Gastroesophageal sphincter (tissue), 4 donors: ENCODE measurements at regions not wholly inside any gene's neighbourhood (a gene's known extent, or its start where the extent isn't known, plus 50 kb on each side); places are given as distances from the start of the nearest gene placed in this dataset.

Source experiments
- ATAC-seq: fragments of 150-250 bp; one replicate; pipeline ENCODE4 v1.9.1; 2016; ENCODE audit warnings: mild to moderate bottlenecking, moderate library complexity
- H3K27ac ChIP-seq, 4 donors: fragments of 200-600 bp; sonication (generic) in 3 of 4; 1 replicate in 3 of 4; 2 replicates in 1 of 4; pipeline ENCODE4 v1.5.1; 2016 to 2019
- H3K27me3 ChIP-seq: fragments of 200-600 bp; sonication (generic); one replicate; pipeline ENCODE4 v1.5.1; 2019
- H3K36me3 ChIP-seq, 2 donors: fragments of 200-600 bp; sonication (generic); one replicate each; pipeline ENCODE4 v1.5.1; 2019; ENCODE audit warnings: control low read depth in 1 of 2
- H3K4me1 ChIP-seq, 3 donors: fragments of 200-600 bp; sonication (generic); 1 replicate in 2 of 3; 2 replicates in 1 of 3; pipeline ENCODE4 v1.5.1; 2016 to 2019; ENCODE audit warnings: control low read depth in 2 of 3
- H3K4me3 ChIP-seq, 2 donors: fragments of 200-600 bp; sonication (generic); one replicate each; pipeline ENCODE4 v1.5.1; 2019; ENCODE audit warnings: mild to moderate bottlenecking in 1 of 2, moderate library complexity in 1 of 2
- H3K9me3 ChIP-seq, 3 donors: fragments of 200-600 bp; sonication (generic); one replicate each; pipeline ENCODE4 v1.5.1; 2017 to 2019; ENCODE audit warnings: control low read depth in 2 of 3
- CTCF ChIP-seq, 4 experiments: fragments of 200-600 bp in 2 of 4; fragments of 450-650 bp in 2 of 4; sonication (generic) in 1 of 4; IDR thresholded peaks; one replicate each; pipeline ENCODE4 v1.5.1; 2017 to 2019; ENCODE audit warnings: antibody characterized with exemption in 4 of 4, mild to moderate bottlenecking in 2 of 4, moderate library complexity in 2 of 4
- EP300 ChIP-seq: sonication (generic); formaldehyde crosslinking; IDR thresholded peaks from one replicate; pipeline ENCODE4 v1.6.1; 2017; ENCODE audit warnings: antibody characterized with exemption, mild to moderate bottlenecking
- POLR2A ChIP-seq, 2 donors: fragments of 450-650 bp; IDR thresholded peaks; one replicate each; pipeline ENCODE4 v1.6.1; 2017; ENCODE audit warnings: antibody characterized with exemption in 2 of 2, mild to moderate bottlenecking in 2 of 2, moderate library complexity in 1 of 2
- POLR2AphosphoS5 ChIP-seq: sonication (generic); formaldehyde crosslinking; IDR thresholded peaks from one replicate; pipeline ENCODE4 v1.6.1; 2017; ENCODE audit warnings: antibody characterized with exemption
- WGBS, 2 donors: methylation state at CpG; one replicate each; pipeline ENCODE4 v1.1.5; 2018; ENCODE audit warnings: low coverage in 1 of 2; 5-methylcytosine and 5-hydroxymethylcytosine counted together

DNA sequence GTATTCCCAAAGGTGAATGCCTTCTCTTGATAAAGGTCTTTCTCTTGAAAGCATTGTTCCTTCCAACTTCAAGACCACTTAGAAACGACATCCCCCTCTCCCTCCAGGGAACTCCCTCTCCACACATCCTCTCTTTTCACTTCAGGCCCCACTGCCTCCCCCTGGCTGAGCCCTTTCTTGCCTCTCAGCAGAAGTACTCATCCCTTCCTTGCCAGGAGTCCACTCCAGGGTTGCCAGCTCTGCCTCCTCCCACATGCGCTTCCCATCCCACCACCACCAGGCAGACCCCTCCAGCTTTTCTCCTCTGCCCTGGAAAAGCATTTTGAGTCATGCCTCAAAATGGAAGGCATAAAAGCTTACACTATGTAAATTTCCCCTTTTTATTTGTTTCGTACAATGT is 126.3 kb upstream of the SALL3 start:
- ATAC-seq = no peak
- Histone ChIP-seq H3K27me3 (peaks cover 36% of the 10 kb centered on the region), H3K4me3 (no peak overlapping the region), H3K9me3 (peaks cover 0 to 9% (median 0%) of the 10 kb centered on the region in 3 donors), H3K27ac (no peak overlapping the region), H3K36me3 (no peaks in the 10 kb centered on the region), H3K4me1 (no peaks in the 10 kb centered on the region)
- TF ChIP-seq POLR2A (IDR thresholded peaks at IDR 0.05) (no peak), POLR2AphosphoS5 (no peak)
- 73 to 100% methylated on average over 2 to 3 of the region's 3 CpGs for WGBS, 2 donors

DNA sequence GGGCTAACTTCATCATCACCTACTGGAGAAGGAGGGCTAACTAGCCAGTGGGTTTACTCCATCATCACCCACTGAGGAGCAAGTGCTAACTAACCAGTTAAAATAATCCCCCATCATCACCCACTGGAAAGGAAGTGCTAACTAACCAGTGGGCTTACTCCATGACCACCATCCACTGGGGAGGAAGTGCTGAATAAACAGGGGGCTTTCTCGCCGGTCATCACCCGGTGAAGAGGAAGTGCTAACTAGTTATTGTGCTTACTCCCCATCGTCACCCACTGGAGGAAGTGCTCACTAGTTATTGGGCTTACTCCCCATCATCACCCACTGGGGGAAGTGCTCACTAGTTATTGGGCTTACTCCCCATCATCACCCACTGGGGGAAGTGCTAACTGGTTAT is 124.4 kb upstream of the SALL3 start:
- ATAC-seq = no peak
- WGBS, 2 donors = 60% methylated on average over 2 of the region's 4 CpGs; no CpG with 5 or more reads in 1 of the 2 donors
- no peak overlapping the region for H3K27ac ChIP-seq
- H3K4me1 ChIP-seq = no peaks in the 10 kb centered on the region
- H3K9me3 ChIP-seq = peaks cover 0 to 9% (median 0%) of the 10 kb centered on the region in 3 donors
- H3K27me3 ChIP-seq = peaks cover 54% of the 10 kb centered on the region
- no peak overlapping the region for H3K4me3 ChIP-seq
- H3K36me3 ChIP-seq = no peaks in the 10 kb centered on the region
- no peak for TF ChIP-seq POLR2AphosphoS5
- no peak for TF ChIP-seq EP300
- TF ChIP-seq POLR2A (IDR thresholded peaks at IDR 0.05) = no peak
- TF ChIP-seq CTCF (IDR thresholded peaks at IDR 0.05) = no peak

DNA sequence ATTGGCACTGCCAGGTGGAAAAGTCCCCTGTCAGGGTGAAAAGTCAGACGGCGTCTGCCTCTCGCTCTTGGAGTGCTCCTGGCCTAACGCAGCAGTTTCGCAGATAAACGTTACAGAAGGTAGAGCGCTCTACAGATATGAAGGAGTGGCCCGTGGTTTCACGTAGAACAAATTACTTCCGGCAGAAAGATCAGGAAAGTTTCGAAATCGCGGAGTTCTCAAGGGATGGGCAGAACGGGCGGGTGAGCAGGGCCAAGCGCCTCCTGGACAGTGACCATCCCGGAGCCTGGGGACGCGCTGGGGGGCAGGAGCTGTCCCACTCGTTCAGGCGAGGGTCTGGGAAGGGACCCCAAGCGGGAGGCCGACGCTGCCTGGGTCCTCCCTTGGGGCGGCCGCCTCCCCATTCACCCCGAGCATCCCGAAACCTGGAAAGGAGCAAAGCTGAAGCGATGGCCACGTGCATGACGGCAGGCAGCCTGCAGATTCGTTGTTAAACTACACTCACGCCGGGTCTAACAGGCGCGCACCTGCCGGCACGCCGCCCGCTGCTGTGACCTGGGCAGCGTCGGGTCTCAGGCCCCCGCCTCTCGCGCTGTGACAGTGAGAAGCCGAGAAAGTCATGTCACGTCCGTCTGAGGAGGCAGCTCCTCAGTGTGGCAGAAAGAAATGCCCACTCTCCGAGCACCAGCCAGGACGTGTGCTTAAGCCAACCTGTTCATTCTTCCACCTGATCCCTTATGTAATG is 122.9 kb upstream of the SALL3 start:
- no peak overlapping the region for H3K4me3 ChIP-seq
- H3K27me3 ChIP-seq = peaks cover 60% of the 10 kb centered on the region
- H3K9me3 ChIP-seq = no peaks in the 10 kb centered on the region
- 83% methylated on average over 8 of the region's 50 CpGs; no CpG with 5 or more reads in 1 of the 2 donors for WGBS, 2 donors
- H3K36me3 ChIP-seq = no peaks in the 10 kb centered on the region
- no peak overlapping the region for H3K27ac ChIP-seq
- TF ChIP-seq POLR2A (IDR thresholded peaks at IDR 0.05) (no peak), EP300 (no peak), POLR2AphosphoS5 (no peak), CTCF (IDR thresholded peaks at IDR 0.05) (no peak)
- ATAC-seq = no peak
- H3K4me1 ChIP-seq = no peaks in the 10 kb centered on the region

GRCh38 chr18:78857314-78858150 is 122.1 kb upstream of the SALL3 start:
- 60 to 72% methylated on average over 1 to 17 of the region's 42 CpGs for WGBS, 2 donors
- H3K4me1 ChIP-seq = no peaks in the 10 kb centered on the region
- TF ChIP-seq POLR2AphosphoS5 (no peak), CTCF (IDR thresholded peaks at IDR 0.05) (no peak), EP300 (no peak), POLR2A (IDR thresholded peaks at IDR 0.05) (no peak)
- no peak overlapping the region for H3K4me3 ChIP-seq
- no peaks in the 10 kb centered on the region for H3K9me3 ChIP-seq
- H3K27ac ChIP-seq = no peak overlapping the region
- H3K36me3 ChIP-seq = no peaks in the 10 kb centered on the region
- H3K27me3 ChIP-seq = peaks cover 68% of the 10 kb centered on the region
- ATAC-seq = no peak

DNA sequence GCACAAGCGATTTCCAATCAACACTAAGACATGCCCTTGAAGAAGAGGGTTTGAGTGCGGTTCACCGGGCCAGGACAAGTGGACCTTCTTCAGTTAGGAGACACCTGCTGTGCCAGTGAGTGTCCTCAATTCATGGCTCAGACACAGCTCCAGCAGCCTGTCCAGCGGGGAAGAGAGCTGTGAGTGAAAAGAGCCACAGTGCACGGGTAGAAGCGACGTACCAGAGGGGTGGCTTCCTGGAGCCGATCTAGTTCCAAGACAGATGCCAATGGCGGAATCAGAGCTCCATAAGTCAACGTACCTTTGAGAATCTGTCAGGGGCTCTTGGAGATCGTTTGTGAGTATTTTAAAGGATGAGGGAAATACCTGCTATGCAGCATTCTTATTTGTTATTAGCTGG is 119.9 kb upstream of the SALL3 start:
- Histone ChIP-seq H3K9me3 (no peaks in the 10 kb centered on the region), H3K27ac (no peak overlapping the region), H3K36me3 (no peaks in the 10 kb centered on the region), H3K4me1 (no peaks in the 10 kb centered on the region), H3K4me3 (no peak overlapping the region), H3K27me3 (peaks cover 71% of the 10 kb centered on the region)
- 77 to 85% methylated on average over 7 to 11 of the region's 11 CpGs for WGBS, 2 donors
- TF ChIP-seq EP300 = no peak
- no peak for TF ChIP-seq POLR2A (IDR thresholded peaks at IDR 0.05)
- no peak for TF ChIP-seq POLR2AphosphoS5
- TF ChIP-seq CTCF (IDR thresholded peaks at IDR 0.05) = no peak
- no peak for ATAC-seq
